ENCODE measurements at regions not wholly inside any gene's neighbourhood (a gene's known extent, or its start where the extent isn't known, plus 50 kb on each side); places are given as distances from the start of the nearest gene placed in this dataset.

GRCh38 chr2:195495966-195496365 is 161.1 kb upstream of the SLC39A10 start:
- no peak for ATAC-seq
- no peak for DNase-seq

GRCh38 chr2:195495351-195495750 is 161.7 kb upstream of the SLC39A10 start:
- ATAC-seq (no peak), DNase-seq (no peak)

- DNase-seq = no peak
- no peak for ATAC-seq
Measured at GRCh38 chr2:195494451-195494850, 162.6 kb upstream of the SLC39A10 start.

- ATAC-seq (no peak), DNase-seq (no peak)
Measured at GRCh38 chr2:195493416-195493815, 163.6 kb upstream of the SLC39A10 start.

- DNase-seq (no peak), ATAC-seq (no peak)
Measured at GRCh38 chr2:195490319-195490718, 166.7 kb upstream of the SLC39A10 start.

GRCh38 chr2:195489101-195489500 is 167.9 kb upstream of the SLC39A10 start:
- DNase-seq = no peak
- ATAC-seq = no peak

GRCh38 chr2:195488567-195488966 is 168.5 kb upstream of the SLC39A10 start:
- ATAC-seq (no peak), DNase-seq (no peak)

- peak; percentile 8 for DNase-seq
- ATAC-seq = peak; percentile 80
Measured at GRCh38 chr2:195486987-195487644, 169.9 kb upstream of the SLC39A10 start.

- ATAC-seq (peak; percentile 47), DNase-seq (no peak)
Measured at GRCh38 chr2:195486520-195486919, 170.5 kb upstream of the SLC39A10 start.

GRCh38 chr2:195482010-195482409 is 175.0 kb upstream of the SLC39A10 start:
- no peak for ATAC-seq
- DNase-seq = no peak

GRCh38 chr2:195480121-195480520 is 176.9 kb upstream of the SLC39A10 start:
- ATAC-seq (no peak), DNase-seq (no peak)

GRCh38 chr2:195479407-195479806 is 177.6 kb upstream of the SLC39A10 start:
- DNase-seq (no peak), ATAC-seq (no peak)

GRCh38 chr2:195477996-195478382 is 179.0 kb upstream of the SLC39A10 start:
- no peak for ATAC-seq
- DNase-seq = no peak

GRCh38 chr2:195477248-195477995 is 179.6 kb upstream of the SLC39A10 start:
- ATAC-seq (peak; percentile 28), DNase-seq (no peak)

- no peak for ATAC-seq
- no peak for DNase-seq
Measured at GRCh38 chr2:195475336-195475735, 181.7 kb upstream of the SLC39A10 start.

GRCh38 chr2:195473862-195474261 is 183.2 kb upstream of the SLC39A10 start:
- DNase-seq = no peak
- no peak for ATAC-seq

GRCh38 chr2:195472501-195473234 is 184.4 kb upstream of the SLC39A10 start:
- ATAC-seq = no peak

GRCh38 chr2:195471807-195472206 is 185.2 kb upstream of the SLC39A10 start:
- ATAC-seq = no peak
- no peak for DNase-seq

More at GRCh38 chr2:195472501-195473234, 184.4 kb upstream of the SLC39A10 start:
- DNase-seq = no peak

GRCh38 chr2:195471163-195471562 is 185.9 kb upstream of the SLC39A10 start:
- no peak for DNase-seq
- ATAC-seq = no peak

- DNase-seq (no peak), ATAC-seq (no peak)
Measured at GRCh38 chr2:195470622-195471021, 186.4 kb upstream of the SLC39A10 start.

GRCh38 chr2:195468771-195469170 is 188.3 kb upstream of the SLC39A10 start:
- no peak for ATAC-seq
- DNase-seq = no peak

GRCh38 chr2:195466427-195466826 is 190.6 kb upstream of the SLC39A10 start:
- DNase-seq = no peak
- ATAC-seq = no peak

- DNase-seq (no peak), ATAC-seq (no peak)
Measured at GRCh38 chr2:195461010-195461409, 196.0 kb upstream of the SLC39A10 start.

Data from stimulated activated naive CD8-positive, alpha-beta T cell treated with anti-CD3 and anti-CD28 coated beads, Interleukin-15, Interleukin-2, amounts not matched to agents 100 U/mL and 50 U/mL, for 24 hours (primary cell).